ENCODE measurements at regions not wholly inside any gene's neighbourhood (a gene's known extent, or its start where the extent isn't known, plus 50 kb on each side); places are given as distances from the start of the nearest gene placed in this dataset.

- TF ChIP-seq POLR2A (IDR thresholded peaks at IDR 0.05) (no peak), CTCF (IDR thresholded peaks at IDR 0.05) (no peak)
- 80% methylated on average over 1 of the region's 8 CpGs for WGBS (ENCODE audit: insufficient coverage, low coverage, low lambda C conversion rate, missing lambda C conversion rate)
- Histone ChIP-seq H3K4me3 (no peak overlapping the region), H3K36me3 (no peaks in the 10 kb centered on the region), H3K4me1 (no peaks in the 10 kb centered on the region), H3K27ac (no peak overlapping the region), H3K27me3 (no peaks in the 10 kb centered on the region), H3K9me3 (no peaks in the 10 kb centered on the region)
- DNase-seq (no peak), ATAC-seq (no peak)
- intact Hi-C loops (cut with DNase I) = no loop called here
Measured at GRCh38 chr1:58999676-59000075, 215.8 kb upstream of the JUN start.

- no peaks in the 10 kb centered on the region for H3K9me3 ChIP-seq
- H3K4me3 ChIP-seq = no peak overlapping the region
- intact Hi-C loops (cut with DNase I) = no loop called here
- DNase-seq = no peak
- no peaks in the 10 kb centered on the region for H3K36me3 ChIP-seq
- TF ChIP-seq POLR2A (IDR thresholded peaks at IDR 0.05) (no peak), CTCF (IDR thresholded peaks at IDR 0.05) (no peak)
- 63% methylated on average over 2 of the region's 2 CpGs for WGBS (ENCODE audit: insufficient coverage, low coverage, low lambda C conversion rate, missing lambda C conversion rate)
- no peaks in the 10 kb centered on the region for H3K27me3 ChIP-seq
- ATAC-seq = peak in 2 of 4 donors; percentile 23 to 30
- H3K4me1 ChIP-seq = peaks cover 0 to 4% (median 0%) of the 10 kb centered on the region in 4 donors
- no peak overlapping the region for H3K27ac ChIP-seq
Measured at GRCh38 chr1:59004755-59005154, 220.9 kb upstream of the JUN start.

GRCh38 chr1:59005491-59006288 lies 221.8 kb upstream of the JUN start:
- Histone ChIP-seq H3K27ac (no peak overlapping the region), H3K4me1 (peaks cover 0 to 6% (median 0%) of the 10 kb centered on the region in 4 donors), H3K9me3 (no peaks in the 10 kb centered on the region), H3K4me3 (no peak overlapping the region), H3K36me3 (no peaks in the 10 kb centered on the region), H3K27me3 (no peaks in the 10 kb centered on the region)
- 63% methylated on average over 1 of the region's 1 CpG for WGBS (ENCODE audit: insufficient coverage, low coverage, low lambda C conversion rate, missing lambda C conversion rate)
- intact Hi-C loops (cut with DNase I) = no loop called here
- no peak for DNase-seq
- TF ChIP-seq CTCF (IDR thresholded peaks at IDR 0.05) (no peak), POLR2A (IDR thresholded peaks at IDR 0.05) (no peak)
- ATAC-seq = no peak

- TF ChIP-seq POLR2A (IDR thresholded peaks at IDR 0.05) (no peak), CTCF (IDR thresholded peaks at IDR 0.05) (no peak)
- ATAC-seq = no peak
- H3K9me3 ChIP-seq = no peaks in the 10 kb centered on the region
Measured at GRCh38 chr1:59006289-59006658, 222.4 kb upstream of the JUN start.

More at GRCh38 chr1:59006289-59006658, 222.4 kb upstream of the JUN start:
- Histone ChIP-seq H3K27ac (no peak overlapping the region), H3K4me1 (peaks cover 0 to 6% (median 0%) of the 10 kb centered on the region in 4 donors), H3K36me3 (no peaks in the 10 kb centered on the region), H3K27me3 (no peaks in the 10 kb centered on the region), H3K4me3 (no peak overlapping the region)
- DNase-seq = no peak
- WGBS (ENCODE audit: insufficient coverage, low coverage, low lambda C conversion rate, missing lambda C conversion rate) = 85% methylated on average over 3 of the region's 3 CpGs
- intact Hi-C loops (cut with DNase I) = no loop called here
